GM06990 (cell line): ENCODE measurements at regions not wholly inside any gene's neighbourhood (a gene's known extent, or its start where the extent isn't known, plus 50 kb on each side); places are given as distances from the start of the nearest gene placed in this dataset.

Experiments used
- DNase-seq: peaks from one replicate; pipeline ENCODE4 v3.0.0-alpha.2; 2011; ENCODE audit not compliant: insufficient read length; ENCODE audit errors: extremely low read depth
- H3K27me3 ChIP-seq: replicated peaks from 2 replicates; pipeline ENCODE4 v1.6.0; 2011; ENCODE audit warnings: low read length; ENCODE audit not compliant: control insufficient read depth, insufficient read depth
- H3K36me3 ChIP-seq: 2 replicates; pipeline ENCODE4 v1.5.1; 2011; ENCODE audit warnings: low read length; ENCODE audit not compliant: control insufficient read depth, insufficient read depth
- H3K4me3 ChIP-seq: replicated peaks from 2 replicates; pipeline ENCODE4 v1.5.1; 2011; ENCODE audit warnings: low read depth, mild to moderate bottlenecking, control low read depth, low read length
- CTCF ChIP-seq: IDR thresholded peaks from 2 replicates; pipeline ENCODE4 v1.5.1; 2011; ENCODE audit warnings: low read length, control low read depth, mild to moderate bottlenecking, inconsistent platforms; ENCODE audit not compliant: insufficient read depth, poor library complexity, severe bottlenecking

- no peaks in the 10 kb centered on the region for H3K36me3 ChIP-seq
- no peak for DNase-seq
- no peaks in the 10 kb centered on the region for H3K27me3 ChIP-seq
- TF ChIP-seq CTCF, result no peak
- H3K4me3 ChIP-seq, result no peak overlapping the region
Measured at GRCh38 chr16:16989368-16989767, 481.4 kb downstream of the XYLT1 start.

- no peaks in the 10 kb centered on the region for H3K36me3 ChIP-seq
- H3K4me3 ChIP-seq, result no peak overlapping the region
- no peak for DNase-seq
- peak; percentile 2 for TF ChIP-seq CTCF
- no peaks in the 10 kb centered on the region for H3K27me3 ChIP-seq
Measured at GRCh38 chr16:16991711-16992110, 479.0 kb downstream of the XYLT1 start.

- Histone ChIP-seq H3K4me3 (no peak overlapping the region), H3K27me3 (no peaks in the 10 kb centered on the region), H3K36me3 (no peaks in the 10 kb centered on the region)
- TF ChIP-seq CTCF, result no peak
- no peak for DNase-seq
Measured at GRCh38 chr16:16992975-16993765, 477.6 kb downstream of the XYLT1 start.

GRCh38 chr16:16994831-16995230 lies 475.9 kb downstream of the XYLT1 start:
- Histone ChIP-seq H3K4me3 (no peak overlapping the region), H3K27me3 (no peaks in the 10 kb centered on the region), H3K36me3 (no peaks in the 10 kb centered on the region)
- no peak for TF ChIP-seq CTCF
- no peak for DNase-seq

GRCh38 chr16:16996827-16997226 lies 473.9 kb downstream of the XYLT1 start:
- TF ChIP-seq CTCF, result no peak
- Histone ChIP-seq H3K27me3 (no peaks in the 10 kb centered on the region), H3K4me3 (no peak overlapping the region), H3K36me3 (no peaks in the 10 kb centered on the region)
- no peak for DNase-seq
